ENCODE measurements at regions not wholly inside any gene's neighbourhood (a gene's known extent, or its start where the extent isn't known, plus 50 kb on each side); places are given as distances from the start of the nearest gene placed in this dataset.
A peak's percentile ranks its signal among the peaks of the same experiment; 100 is the strongest.
"Not testable (repeated sequence)": the region's sequence is repeated elsewhere in the genome, so short reads cannot be mapped to it uniquely, and the experiment has no call there.

GRCh38 chr14:38000340-38000739 is 207.4 kb upstream of the SSTR1 start:
- no peak for DNase-seq

- no peak for DNase-seq
Observed at GRCh38 chr14:38001501-38001900, 206.2 kb upstream of the SSTR1 start.

DNA sequence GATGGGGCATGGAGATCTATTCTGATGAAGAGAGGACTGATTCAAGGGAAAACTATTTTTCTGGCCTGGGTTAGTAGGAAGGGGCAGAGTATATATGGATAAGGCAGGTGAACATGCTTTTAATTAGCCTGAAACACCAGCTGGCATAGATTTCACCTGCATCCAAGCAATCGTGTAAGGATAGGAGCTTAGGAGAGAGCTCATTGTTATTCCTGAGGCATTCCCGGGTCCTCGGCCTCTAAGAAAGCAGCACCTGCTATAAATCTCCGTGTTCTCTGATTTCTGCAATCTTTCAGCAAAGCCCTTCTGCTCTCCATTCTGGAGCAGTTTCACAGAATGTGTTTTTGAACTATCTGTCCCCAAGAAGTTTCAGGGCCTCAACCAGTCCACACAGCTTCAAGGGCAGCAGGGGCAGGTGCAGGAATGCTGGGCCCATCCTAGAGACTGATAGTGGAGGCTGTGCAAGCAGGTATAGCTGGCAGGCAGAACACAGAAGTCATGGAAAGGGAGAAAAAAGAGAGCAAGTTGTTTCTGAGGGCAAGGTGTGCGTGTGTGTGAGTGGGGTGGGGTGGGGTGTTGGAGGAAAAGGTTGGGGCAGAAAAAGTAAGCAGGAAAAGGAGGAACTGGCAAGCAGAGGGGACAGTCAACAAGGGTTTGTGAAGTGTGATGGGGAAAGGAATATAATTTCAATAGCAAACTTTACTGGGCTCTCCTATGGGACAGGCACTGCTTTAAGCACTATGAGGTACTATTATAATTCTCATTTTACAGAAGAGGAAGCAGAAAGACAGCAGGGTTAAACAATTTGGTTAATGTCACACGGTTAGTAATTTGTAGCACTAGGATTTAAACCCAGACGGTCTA is 203.7 kb upstream of the SSTR1 start:
- no peak for DNase-seq

DNA sequence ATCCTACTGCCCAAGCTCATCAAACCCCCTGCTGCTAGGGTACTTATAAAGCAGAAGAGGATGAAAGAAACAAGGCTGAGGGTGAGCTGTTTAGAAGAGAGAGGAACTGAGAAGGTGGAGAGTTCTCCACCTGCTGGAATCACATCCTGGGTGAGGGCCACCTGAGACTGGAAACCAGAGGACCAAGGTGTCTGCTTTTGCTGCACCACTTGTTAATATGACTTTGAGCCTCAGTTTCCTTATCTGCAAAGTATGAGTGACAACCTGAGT is 203.2 kb upstream of the SSTR1 start:
- no peak for DNase-seq

DNA sequence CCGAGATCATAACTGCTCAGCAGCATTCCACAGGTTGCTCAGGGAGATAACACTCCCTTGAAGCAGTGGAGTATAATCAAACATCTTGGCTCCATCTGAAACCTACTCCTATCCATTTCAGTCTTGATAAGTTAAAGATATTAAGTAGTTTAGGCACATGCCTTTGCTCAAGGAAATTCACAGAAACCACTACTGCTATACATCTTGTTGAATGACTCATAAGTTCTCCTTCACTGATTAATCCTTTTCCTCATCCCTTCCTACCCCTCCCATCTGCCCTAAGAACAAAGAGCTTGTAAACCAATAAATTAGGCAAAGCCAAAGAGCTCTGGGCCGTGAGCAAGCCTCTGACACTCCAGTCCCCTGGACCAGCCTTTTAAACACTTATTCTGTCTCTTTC is 196.5 kb upstream of the SSTR1 start:
- not testable (repeated sequence) for DNase-seq

GRCh38 chr14:38012056-38012455 is 195.6 kb upstream of the SSTR1 start:
- DNase-seq: no peak

GRCh38 chr14:38016497-38016896 is 191.2 kb upstream of the SSTR1 start:
- DNase-seq: no peak

DNA sequence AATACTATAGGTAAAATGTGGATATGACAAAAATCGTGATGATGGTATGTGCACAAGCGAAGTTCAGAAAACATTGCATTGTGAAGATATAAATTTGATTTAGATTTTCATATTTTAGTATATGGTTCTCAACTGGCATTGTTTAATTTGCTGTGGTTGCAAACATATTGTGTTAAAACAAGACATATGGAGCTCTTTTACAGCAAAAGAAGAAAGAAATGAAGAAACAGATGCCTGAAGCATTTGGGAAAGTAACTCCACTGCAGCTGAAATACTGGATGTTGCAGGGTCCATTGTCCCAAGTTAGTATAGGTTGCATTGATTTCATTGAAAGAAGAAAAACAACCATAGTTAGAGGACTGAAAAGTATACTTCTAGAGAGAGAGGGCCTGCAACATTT is 185.8 kb upstream of the SSTR1 start:
- DNase-seq: no peak

DNA sequence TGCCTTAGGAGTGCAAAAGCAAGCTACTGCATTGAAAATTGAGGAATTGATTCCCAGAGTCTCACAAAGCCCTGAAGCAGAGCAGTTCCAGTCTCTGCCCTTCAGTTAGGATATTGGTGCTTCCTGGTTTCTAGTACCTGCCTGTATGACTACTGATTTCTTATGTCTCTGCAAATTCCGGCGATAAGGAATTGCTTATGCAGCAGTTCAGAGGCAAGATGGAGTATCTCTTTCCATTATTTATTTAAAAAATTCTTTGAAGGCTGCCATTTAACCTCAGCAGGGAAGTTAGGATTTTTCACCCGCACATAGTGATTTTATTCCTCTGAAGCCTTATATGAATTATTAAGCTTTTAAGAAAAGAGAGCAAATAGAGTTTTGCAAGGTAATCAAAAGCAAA is 184.9 kb upstream of the SSTR1 start:
- no peak for DNase-seq

GRCh38 chr14:38038171-38038570 is 169.5 kb upstream of the SSTR1 start:
- no peak for DNase-seq

- DNase-seq: no peak
Observed at GRCh38 chr14:38038986-38039385, 168.7 kb upstream of the SSTR1 start.

- no peak for DNase-seq
Observed at GRCh38 chr14:38039496-38039895, 168.2 kb upstream of the SSTR1 start.

DNA sequence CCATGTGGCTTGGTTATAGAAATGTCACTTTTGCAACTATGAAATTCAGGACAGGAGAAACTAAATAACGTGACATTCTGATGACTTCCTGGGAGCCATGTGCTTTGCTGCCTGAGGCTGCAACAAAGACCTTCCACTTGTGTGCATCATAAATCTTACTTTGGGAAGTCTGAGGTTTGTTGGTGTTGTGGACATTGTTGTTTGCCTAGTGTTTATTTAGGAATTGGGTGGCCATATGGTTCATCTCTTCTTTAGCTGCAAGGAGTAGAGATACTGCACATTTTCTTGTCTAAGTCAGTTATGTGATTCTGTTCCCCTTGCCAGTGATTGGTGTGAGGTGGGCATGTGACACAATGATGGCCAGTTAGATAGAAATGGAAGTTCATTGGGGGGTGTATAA is 167.3 kb upstream of the SSTR1 start:
- no peak for DNase-seq

DNA sequence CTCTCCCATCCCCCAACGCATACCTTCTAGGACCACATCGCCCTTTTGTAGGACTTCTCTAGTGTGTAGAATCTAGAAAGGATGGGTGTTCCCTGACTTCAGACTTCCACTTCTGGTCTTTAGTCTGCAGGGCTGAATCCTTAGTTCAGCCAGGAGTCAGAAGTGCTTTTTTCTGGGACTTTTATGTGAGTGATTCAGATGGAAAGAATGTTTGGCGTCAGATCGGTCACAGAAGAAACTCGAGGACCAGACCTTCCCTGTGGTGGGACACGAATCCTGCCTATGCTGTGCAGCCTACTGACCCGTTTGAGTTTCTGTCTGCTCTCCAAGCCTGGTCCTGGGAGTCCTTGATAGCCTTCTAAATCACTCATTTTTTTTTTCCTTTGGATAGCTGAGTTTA is 165.4 kb upstream of the SSTR1 start:
- no peak for DNase-seq

DNA sequence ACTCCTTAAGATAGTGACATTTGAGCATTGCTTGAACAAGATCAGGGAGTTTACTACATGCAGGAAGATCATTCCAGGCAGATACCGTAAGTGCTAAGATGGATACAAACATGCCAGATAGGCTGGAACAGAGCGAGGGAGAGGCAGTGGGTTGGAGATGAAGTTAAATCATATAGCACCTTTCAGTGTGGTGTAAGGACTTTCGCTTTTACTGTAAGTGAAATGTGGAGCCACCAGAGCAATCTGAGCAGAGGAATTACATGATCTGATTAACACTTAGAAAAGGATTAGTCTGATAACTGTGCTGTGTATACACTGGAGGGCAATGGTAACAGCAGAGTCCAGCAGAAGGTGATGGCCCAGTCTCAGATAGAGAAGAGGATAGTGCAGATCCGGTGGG is 163.0 kb upstream of the SSTR1 start:
- DNase-seq: no peak

DNA sequence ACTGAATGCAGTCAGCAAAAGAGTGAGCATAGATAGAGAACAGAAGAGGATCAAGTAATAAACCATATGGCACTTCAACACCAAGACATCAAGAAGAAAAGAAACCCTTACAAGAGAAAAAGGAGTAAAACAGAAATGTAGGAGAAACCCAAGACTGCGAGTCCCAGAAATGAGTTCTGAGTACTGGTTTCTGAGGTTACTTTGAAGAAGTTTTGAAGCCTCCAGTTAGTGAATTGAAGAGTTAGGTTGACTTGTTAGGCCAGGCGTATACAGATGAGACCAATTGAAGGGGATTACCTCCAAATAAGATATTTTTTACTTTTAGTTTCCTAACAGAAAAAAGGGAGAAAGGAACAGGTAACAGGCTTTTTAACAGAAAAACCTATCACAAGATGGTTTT is 162.2 kb upstream of the SSTR1 start:
- no peak for DNase-seq

GRCh38 chr14:38046160-38046559 is 161.5 kb upstream of the SSTR1 start:
- DNase-seq: no peak

DNA sequence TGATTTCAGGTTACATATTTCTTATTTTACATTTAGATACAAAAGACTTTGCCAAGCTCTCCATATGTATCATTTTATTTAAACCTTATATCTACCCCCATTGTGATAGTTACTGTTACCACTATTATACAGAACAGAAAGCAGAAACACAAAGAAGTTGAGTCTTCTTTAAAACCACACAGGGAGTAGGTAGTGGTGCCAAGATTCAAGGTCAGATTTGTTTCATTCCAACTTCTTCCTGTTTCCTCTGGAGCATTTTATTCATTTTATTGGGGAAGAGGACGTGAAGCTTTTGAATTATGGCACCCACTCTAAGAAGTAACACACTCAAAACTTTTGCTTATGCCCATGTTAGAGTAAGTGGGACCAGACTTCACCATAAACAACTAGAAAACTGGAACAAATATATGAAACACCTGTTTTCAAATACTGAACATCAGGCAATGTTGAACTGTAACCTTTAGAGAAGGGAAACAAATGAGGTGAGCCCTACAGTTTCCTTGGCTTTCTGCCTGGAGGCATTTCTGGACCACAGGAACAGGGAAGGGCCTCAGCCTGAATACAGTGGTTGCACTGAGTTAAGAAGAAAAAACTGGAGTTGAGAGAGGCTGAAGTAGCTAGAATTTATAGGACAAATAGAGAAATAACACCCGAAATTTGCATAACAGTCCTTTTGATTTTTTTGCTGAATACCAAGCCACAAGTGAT is 160.4 kb upstream of the SSTR1 start:
- DNase-seq: no peak

GRCh38 chr14:38053666-38054065 is 154.0 kb upstream of the SSTR1 start:
- DNase-seq: no peak

GRCh38 chr14:38056270-38056669 is 151.4 kb upstream of the SSTR1 start:
- no peak for DNase-seq

- DNase-seq: not testable (repeated sequence)
Observed at GRCh38 chr14:38062223-38062622, 145.5 kb upstream of the SSTR1 start.

GRCh38 chr14:38063711-38064320 is 143.9 kb upstream of the SSTR1 start:
- no peak for DNase-seq

- peak; percentile 66 for DNase-seq
Observed at GRCh38 chr14:38065106-38065762, 142.5 kb upstream of the SSTR1 start.
